Prostate gland (tissue), 2 donors: ENCODE measurements at regions not wholly inside any gene's neighbourhood (a gene's known extent, or its start where the extent isn't known, plus 50 kb on each side); places are given as distances from the start of the nearest gene placed in this dataset.
"Not testable (repeated sequence)": the region's sequence is repeated elsewhere in the genome, so short reads cannot be mapped to it uniquely, and the experiment has no call there.

ENCODE experiments used
- DNase-seq: peaks from one replicate; pipeline ENCODE4 v3.0.0-alpha.2; 2019; ENCODE audit warnings: low spot score
- H3K27ac ChIP-seq, 2 donors: fragments of 200-600 bp; sonication (generic); 2 replicates each; pipeline ENCODE4 v1.5.1; 2017 to 2019
- H3K27me3 ChIP-seq: fragments of 200-600 bp; sonication (generic); replicated peaks from 2 replicates; pipeline ENCODE4 v1.5.1; 2019; ENCODE audit not compliant: insufficient read depth
- H3K36me3 ChIP-seq, 2 donors: fragments of 200-600 bp; sonication (generic); 1 replicate in 1 of 2; 2 replicates in 1 of 2; pipeline versions ENCODE4 v1.5.1 to v1.8.1; 2017 to 2019
- H3K4me1 ChIP-seq: fragments of 200-600 bp; sonication (generic); replicated peaks from 2 replicates; pipeline ENCODE4 v1.5.1; 2019
- H3K4me3 ChIP-seq, 2 donors: fragments of 200-600 bp; sonication (generic); 2 replicates each; pipeline ENCODE4 v1.5.1; 2017 to 2019
- H3K9me3 ChIP-seq: fragments of 200-600 bp; sonication (generic); 2 replicates; pipeline ENCODE4 v1.5.1; 2017
- WGBS: methylation state at CpG from one replicate; pipeline ENCODE4 v1.1.5; 2018; 5-methylcytosine and 5-hydroxymethylcytosine counted together
- intact Hi-C: fragments of 100-400 bp; cut with DNase I; formaldehyde crosslinking; loops from one replicate; pipeline ENCODE4 v1.14.2; 2022

- H3K36me3 ChIP-seq, DNase-seq, H3K4me3 ChIP-seq, H3K9me3 ChIP-seq, H3K27me3 ChIP-seq, H3K4me1 ChIP-seq, intact Hi-C loops, H3K27ac ChIP-seq: not testable (repeated sequence)
- 49% methylated on average over 13 of the region's 18 CpGs for WGBS
Observed at GRCh38 chr9:41269054-41269453, 79.9 kb upstream of the ZNG1F start.

- intact Hi-C loops, H3K9me3 ChIP-seq, H3K27me3 ChIP-seq, H3K27ac ChIP-seq, H3K36me3 ChIP-seq, H3K4me1 ChIP-seq: not testable (repeated sequence)
- DNase-seq = peak; percentile 50
- WGBS = 6% methylated on average over 13 of the region's 25 CpGs
- H3K4me3 ChIP-seq = peak overlapping the region in 1 of 2 donors; percentile 16
Observed at GRCh38 chr9:41266602-41267001, 77.5 kb upstream of the ZNG1F start.

DNA sequence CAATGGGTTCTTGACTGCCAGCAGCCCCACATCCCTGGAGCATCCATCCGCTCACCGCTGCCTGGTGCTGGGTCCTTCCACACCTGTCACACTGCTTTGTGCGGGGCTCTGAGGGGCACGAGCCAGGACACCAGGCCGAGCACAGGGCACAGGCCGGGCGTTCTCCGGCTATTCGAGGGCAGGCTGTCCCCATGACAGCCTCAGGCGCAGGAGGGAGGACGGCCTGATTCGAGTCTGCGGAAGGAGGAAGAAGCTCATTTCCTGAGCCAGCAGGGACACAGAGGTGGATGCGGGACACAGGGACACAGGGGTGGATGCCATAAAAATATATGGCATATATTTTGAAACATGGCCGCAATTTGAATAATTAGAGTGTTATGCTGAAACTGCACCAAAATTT lies 76.9 kb upstream of the ZNG1F start:
- DNase-seq, H3K36me3 ChIP-seq, H3K27me3 ChIP-seq, H3K27ac ChIP-seq, H3K4me3 ChIP-seq, intact Hi-C loops, H3K9me3 ChIP-seq, H3K4me1 ChIP-seq: not testable (repeated sequence)
- 47% methylated on average over 10 of the region's 15 CpGs for WGBS

DNA sequence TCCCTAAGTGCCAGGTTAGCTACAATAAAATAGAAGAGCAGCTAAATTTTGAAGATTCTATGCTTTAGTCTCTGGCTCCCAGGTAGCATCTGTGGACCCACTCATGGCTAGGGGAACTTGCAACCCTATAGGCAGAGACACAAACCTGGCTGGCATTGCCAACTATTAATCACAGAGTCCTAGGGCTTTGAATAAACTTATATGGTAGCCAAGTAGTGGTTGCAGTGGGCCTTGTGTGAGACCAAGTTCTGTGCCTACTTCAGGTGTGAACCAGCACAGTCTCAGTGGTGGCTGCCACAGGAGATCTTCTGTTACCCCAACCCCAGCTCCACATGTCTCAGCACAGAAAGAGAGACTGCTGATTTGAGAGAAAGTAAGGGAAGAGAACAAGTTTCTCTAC lies 62.9 kb upstream of the ZNG1F start:
- H3K4me1 ChIP-seq, H3K27ac ChIP-seq, intact Hi-C loops, DNase-seq, H3K27me3 ChIP-seq, H3K4me3 ChIP-seq, H3K36me3 ChIP-seq, H3K9me3 ChIP-seq: not testable (repeated sequence)

GRCh38 chr9:41251101-41251500 lies 62.0 kb upstream of the ZNG1F start:
- DNase-seq, H3K9me3 ChIP-seq, H3K36me3 ChIP-seq, H3K4me3 ChIP-seq, H3K27ac ChIP-seq, H3K4me1 ChIP-seq, intact Hi-C loops, H3K27me3 ChIP-seq: not testable (repeated sequence)
- WGBS = 47% methylated on average over 3 of the region's 3 CpGs

DNA sequence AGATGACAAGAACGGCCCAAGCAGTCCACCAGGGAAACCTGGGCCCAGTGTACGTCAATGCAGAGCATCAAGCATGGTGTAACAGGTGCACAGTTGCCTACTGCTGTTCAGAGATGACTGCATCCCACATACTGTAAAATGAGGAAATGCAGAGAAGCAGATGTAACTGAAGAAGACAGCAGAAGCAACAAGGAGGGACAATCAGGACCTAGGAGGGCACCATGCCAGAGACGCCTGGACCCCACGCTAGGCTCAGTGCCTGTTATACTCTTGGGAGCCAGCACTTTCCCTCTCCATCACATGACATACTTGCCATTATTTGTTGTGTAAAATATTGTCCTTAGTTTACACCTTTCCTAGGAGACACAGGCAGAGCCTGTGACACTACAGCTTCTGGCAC lies 57.6 kb upstream of the ZNG1F start:
- DNase-seq, H3K4me1 ChIP-seq, H3K36me3 ChIP-seq, H3K9me3 ChIP-seq, H3K4me3 ChIP-seq, intact Hi-C loops, H3K27ac ChIP-seq, H3K27me3 ChIP-seq: not testable (repeated sequence)
- WGBS = 79% methylated on average over 4 of the region's 4 CpGs
